ENCODE measurements at regions not wholly inside any gene's neighbourhood (a gene's known extent, or its start where the extent isn't known, plus 50 kb on each side); places are given as distances from the start of the nearest gene placed in this dataset.

- TF ChIP-seq CTCF (conservative IDR thresholded peaks at IDR 0.05; ENCODE audit: low read depth, low read length) (no peak), NFE2L2 (IDR thresholded peaks at IDR 0.05; ENCODE audit: low read depth, low read length) (no peak), RAD21 (IDR thresholded peaks at IDR 0.05; ENCODE audit: low read length) (no peak), RFX5 (IDR thresholded peaks at IDR 0.05; ENCODE audit: low read depth, low read length) (no peak), POLR2A (IDR thresholded peaks at IDR 0.05; ENCODE audit: low read depth, low read length) (no peak), RCOR1 (IDR thresholded peaks at IDR 0.05; ENCODE audit: insufficient replicate concordance, low read length) (no peak), BHLHE40 (IDR thresholded peaks at IDR 0.05; ENCODE audit: low read depth, low read length) (no peak), MAFK (IDR thresholded peaks at IDR 0.05; ENCODE audit: low read depth, low read length) (no peak), CHD1 (IDR thresholded peaks at IDR 0.05; ENCODE audit: low read depth, low read length) (no peak), SMC3 (IDR thresholded peaks at IDR 0.05; ENCODE audit: low read depth, low read length) (no peak), CEBPB (IDR thresholded peaks at IDR 0.05; ENCODE audit: low read depth, low read length) (no peak)
Measured at GRCh38 chr14:87187786-87188185, 805.2 kb downstream of the GALC start.

Data from IMR-90 (cell line).